Lung (tissue), 11 donors: ENCODE measurements at regions not wholly inside any gene's neighbourhood (a gene's known extent, or its start where the extent isn't known, plus 50 kb on each side); places are given as distances from the start of the nearest gene placed in this dataset.

Experiments
- ATAC-seq: fragments of 200-7000 bp; cut with Tn5 transposase; one replicate; pipeline ENCODE4 v1.9.1; 2020; ENCODE audit warnings: moderate number of reproducible peaks; ENCODE audit not compliant: insufficient read depth, low FRiP score
- DNase-seq, 3 donors: peaks; one replicate each; pipeline ENCODE4 v3.0.0-alpha.2; 2013 to 2017
- H3K27ac ChIP-seq, 2 donors: one replicate each; pipeline ENCODE4 v1.5.1; 2013; ENCODE audit warnings: mild to moderate bottlenecking in 2 of 2, moderate library complexity in 2 of 2, control low read depth in 1 of 2, inconsistent platforms in 1 of 2, low read depth in 1 of 2, low read length in 1 of 2
- H3K27me3 ChIP-seq, 3 donors: one replicate each; pipeline ENCODE4 v1.5.1; 2013; ENCODE audit warnings: low read length in 2 of 3; ENCODE audit not compliant: control insufficient read depth in 3 of 3, insufficient read depth in 3 of 3
- H3K36me3 ChIP-seq, 4 donors: one replicate each; pipeline ENCODE4 v1.5.1; 2013; ENCODE audit warnings: low read length in 4 of 4, mild to moderate bottlenecking in 1 of 4, moderate library complexity in 1 of 4; ENCODE audit not compliant: control insufficient read depth in 4 of 4, insufficient read depth in 4 of 4
- H3K4me1 ChIP-seq, 5 donors: one replicate each; pipeline ENCODE4 v1.5.1; 2013; ENCODE audit warnings: low read length in 5 of 5, mild to moderate bottlenecking in 2 of 5, moderate library complexity in 1 of 5; ENCODE audit not compliant: control insufficient read depth in 5 of 5, insufficient read depth in 5 of 5
- H3K4me3 ChIP-seq: one replicate; pipeline ENCODE4 v1.5.1; 2013; ENCODE audit warnings: mild to moderate bottlenecking, control low read depth, moderate library complexity
- H3K9ac ChIP-seq, 2 donors: one replicate each; pipeline ENCODE4 v1.5.1; 2013; ENCODE audit warnings: low read length in 2 of 2, control low read depth in 1 of 2; ENCODE audit not compliant: insufficient read depth in 1 of 2
- H3K9me3 ChIP-seq, 4 donors: one replicate each; pipeline ENCODE4 v1.5.1; 2013; ENCODE audit warnings: low read length in 3 of 4, mild to moderate bottlenecking in 1 of 4, moderate library complexity in 1 of 4; ENCODE audit not compliant: control insufficient read depth in 4 of 4, insufficient read depth in 3 of 4
- WGBS, 2 donors: extraction: QIAGEN DNeasy Blood & Tissue Kit; methylation state at CpG; one replicate each; pipeline ENCODE4 v1.1.7; 2013; 5-methylcytosine and 5-hydroxymethylcytosine counted together
- TF ChIP-seq, protein P1 (sequence below): IDR thresholded peaks from 2 replicates; pipeline ENCODE4 v1.5.1; 2012; ENCODE audit warnings: mild to moderate bottlenecking; ENCODE audit errors: control extremely low read depth, extremely low read depth
- donor health status: control.
- donor health status: control.
- donor health status: Bipolar disorder and iron deficiency.
- donor health status: healthy.
- donor health status: DM: yes; HTN: yes; CAD: no.

GRCh38 chr2:180505203-180505602, 475.2 kb upstream of the UBE2E3 start:
- no peak for DNase-seq
- TF ChIP-seq, protein P1, sequence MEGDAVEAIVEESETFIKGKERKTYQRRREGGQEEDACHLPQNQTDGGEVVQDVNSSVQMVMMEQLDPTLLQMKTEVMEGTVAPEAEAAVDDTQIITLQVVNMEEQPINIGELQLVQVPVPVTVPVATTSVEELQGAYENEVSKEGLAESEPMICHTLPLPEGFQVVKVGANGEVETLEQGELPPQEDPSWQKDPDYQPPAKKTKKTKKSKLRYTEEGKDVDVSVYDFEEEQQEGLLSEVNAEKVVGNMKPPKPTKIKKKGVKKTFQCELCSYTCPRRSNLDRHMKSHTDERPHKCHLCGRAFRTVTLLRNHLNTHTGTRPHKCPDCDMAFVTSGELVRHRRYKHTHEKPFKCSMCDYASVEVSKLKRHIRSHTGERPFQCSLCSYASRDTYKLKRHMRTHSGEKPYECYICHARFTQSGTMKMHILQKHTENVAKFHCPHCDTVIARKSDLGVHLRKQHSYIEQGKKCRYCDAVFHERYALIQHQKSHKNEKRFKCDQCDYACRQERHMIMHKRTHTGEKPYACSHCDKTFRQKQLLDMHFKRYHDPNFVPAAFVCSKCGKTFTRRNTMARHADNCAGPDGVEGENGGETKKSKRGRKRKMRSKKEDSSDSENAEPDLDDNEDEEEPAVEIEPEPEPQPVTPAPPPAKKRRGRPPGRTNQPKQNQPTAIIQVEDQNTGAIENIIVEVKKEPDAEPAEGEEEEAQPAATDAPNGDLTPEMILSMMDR: no peak

GRCh38 chr2:180497621-180498152, 482.7 kb upstream of the UBE2E3 start:
- TF ChIP-seq, protein P1: no peak
- Histone ChIP-seq H3K36me3 (no peaks in the 10 kb centered on the region), H3K27ac (no peak overlapping the region)

More at GRCh38 chr2:180505203-180505602, 475.2 kb upstream of the UBE2E3 start:
- Histone ChIP-seq H3K4me3 (no peak overlapping the region), H3K9ac (no peak overlapping the region), H3K36me3 (no peaks in the 10 kb centered on the region), H3K9me3 (no peaks in the 10 kb centered on the region), H3K27ac (no peak overlapping the region), H3K27me3 (no peaks in the 10 kb centered on the region), H3K4me1 (no peaks in the 10 kb centered on the region)
- no peak for ATAC-seq
- WGBS, 2 donors: 80 to 88% methylated on average over 1 of the region's 1 CpG

GRCh38 chr2:180495606-180496005, 484.8 kb upstream of the UBE2E3 start:
- no peak overlapping the region for H3K9ac ChIP-seq
- H3K9me3 ChIP-seq: peaks cover 0 to 7% (median 0%) of the 10 kb centered on the region in 4 donors
- no peaks in the 10 kb centered on the region for H3K27me3 ChIP-seq
- ATAC-seq (no peak), DNase-seq (no peak)
- H3K36me3 ChIP-seq: no peaks in the 10 kb centered on the region
- H3K4me1 ChIP-seq: no peaks in the 10 kb centered on the region
- no peak overlapping the region for H3K4me3 ChIP-seq
- 68 to 70% methylated on average over 2 of the region's 2 CpGs for WGBS, 2 donors
- no peak overlapping the region for H3K27ac ChIP-seq
- TF ChIP-seq, protein P1: no peak

More at GRCh38 chr2:180497621-180498152, 482.7 kb upstream of the UBE2E3 start:
- no peaks in the 10 kb centered on the region for H3K27me3 ChIP-seq
- H3K4me3 ChIP-seq: no peak overlapping the region
- no peaks in the 10 kb centered on the region for H3K4me1 ChIP-seq
- 79 to 81% methylated on average over 1 of the region's 1 CpG for WGBS, 2 donors
- ATAC-seq (no peak), DNase-seq (no peak)
- H3K9me3 ChIP-seq: peaks cover 0 to 7% (median 0%) of the 10 kb centered on the region in 4 donors
- no peak overlapping the region for H3K9ac ChIP-seq

GRCh38 chr2:180494286-180494685, 486.1 kb upstream of the UBE2E3 start:
- Histone ChIP-seq H3K27me3 (no peaks in the 10 kb centered on the region), H3K4me3 (no peak overlapping the region), H3K9me3 (peaks cover 0 to 7% (median 2%) of the 10 kb centered on the region in 4 donors), H3K36me3 (no peaks in the 10 kb centered on the region), H3K4me1 (no peaks in the 10 kb centered on the region), H3K27ac (no peak overlapping the region), H3K9ac (no peak overlapping the region)
- WGBS, 2 donors: 68 to 94% methylated on average over 2 of the region's 2 CpGs
- ATAC-seq: no peak
- TF ChIP-seq, protein P1: no peak
- DNase-seq: no peak
